ENCODE measurements at regions not wholly inside any gene's neighbourhood (a gene's known extent, or its start where the extent isn't known, plus 50 kb on each side); places are given as distances from the start of the nearest gene placed in this dataset.

DNA sequence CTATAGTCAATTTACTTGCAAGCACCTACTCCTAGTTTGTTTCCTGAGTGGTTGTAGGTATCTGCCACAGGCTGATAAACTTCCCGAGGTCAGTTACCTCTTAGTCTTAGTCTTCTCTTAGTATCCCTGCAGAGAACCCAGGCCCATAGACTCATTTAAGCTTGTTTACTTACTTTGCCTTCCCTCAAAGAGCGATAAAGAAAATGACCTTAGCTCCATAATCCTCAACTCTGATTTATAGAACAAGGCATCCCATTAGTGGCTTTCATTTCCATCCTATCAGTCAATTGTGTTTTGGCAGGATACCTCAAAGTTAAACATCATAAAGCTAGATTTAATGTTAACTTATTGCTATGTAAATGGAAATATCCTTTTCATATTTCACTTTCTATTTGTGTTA lies 119.7 kb downstream of the UCHL5 start:
- no peak for TF ChIP-seq POLR2AphosphoS5 (IDR thresholded peaks at IDR 0.05)
- TF ChIP-seq, protein P1, sequence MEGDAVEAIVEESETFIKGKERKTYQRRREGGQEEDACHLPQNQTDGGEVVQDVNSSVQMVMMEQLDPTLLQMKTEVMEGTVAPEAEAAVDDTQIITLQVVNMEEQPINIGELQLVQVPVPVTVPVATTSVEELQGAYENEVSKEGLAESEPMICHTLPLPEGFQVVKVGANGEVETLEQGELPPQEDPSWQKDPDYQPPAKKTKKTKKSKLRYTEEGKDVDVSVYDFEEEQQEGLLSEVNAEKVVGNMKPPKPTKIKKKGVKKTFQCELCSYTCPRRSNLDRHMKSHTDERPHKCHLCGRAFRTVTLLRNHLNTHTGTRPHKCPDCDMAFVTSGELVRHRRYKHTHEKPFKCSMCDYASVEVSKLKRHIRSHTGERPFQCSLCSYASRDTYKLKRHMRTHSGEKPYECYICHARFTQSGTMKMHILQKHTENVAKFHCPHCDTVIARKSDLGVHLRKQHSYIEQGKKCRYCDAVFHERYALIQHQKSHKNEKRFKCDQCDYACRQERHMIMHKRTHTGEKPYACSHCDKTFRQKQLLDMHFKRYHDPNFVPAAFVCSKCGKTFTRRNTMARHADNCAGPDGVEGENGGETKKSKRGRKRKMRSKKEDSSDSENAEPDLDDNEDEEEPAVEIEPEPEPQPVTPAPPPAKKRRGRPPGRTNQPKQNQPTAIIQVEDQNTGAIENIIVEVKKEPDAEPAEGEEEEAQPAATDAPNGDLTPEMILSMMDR (IDR thresholded peaks at IDR 0.05), result no peak
- TF ChIP-seq POLR2A (IDR thresholded peaks at IDR 0.05), result no peak

Measured in breast epithelium (tissue), 3 donors.